Loucy (cell line): ENCODE measurements at regions not wholly inside any gene's neighbourhood (a gene's known extent, or its start where the extent isn't known, plus 50 kb on each side); places are given as distances from the start of the nearest gene placed in this dataset.

ENCODE experiments used
- H2AFZ ChIP-seq: fragments of 200-600 bp; sonication (generic); 2 replicates; pipeline ENCODE4 v1.6.0; 2016; ENCODE audit warnings: antibody characterized with exemption, mild to moderate bottlenecking, low read length, moderate library complexity
- H3F3A ChIP-seq: fragments of 200-600 bp; 2 replicates; pipeline ENCODE4 v1.6.0; 2016; ENCODE audit warnings: antibody characterized with exemption, low read depth, mild to moderate bottlenecking
- H3K27me3 ChIP-seq: fragments of 200-600 bp; sonication (generic); 2 replicates; pipeline ENCODE4 v1.6.1; 2014; ENCODE audit warnings: low read length, mild to moderate bottlenecking; ENCODE audit not compliant: insufficient read depth, poor library complexity, severe bottlenecking
- H3K36me3 ChIP-seq: fragments of 200-600 bp; sonication (generic); 2 replicates; pipeline ENCODE4 v1.6.1; 2016; ENCODE audit warnings: low read length; ENCODE audit not compliant: insufficient read depth
- H3K4me1 ChIP-seq: fragments of 200-600 bp; sonication (generic); 2 replicates; pipeline ENCODE4 v1.5.1; 2014; ENCODE audit warnings: low read length, mild to moderate bottlenecking; ENCODE audit not compliant: insufficient read depth, poor library complexity, severe bottlenecking
- H3K4me2 ChIP-seq: fragments of 200-600 bp; sonication (generic); 2 replicates; pipeline ENCODE4 v1.6.0; 2014; ENCODE audit warnings: antibody characterized with exemption, low read length, low read depth, mild to moderate bottlenecking; ENCODE audit not compliant: poor library complexity, severe bottlenecking
- H3K4me3 ChIP-seq: fragments of 200-600 bp; sonication (generic); 2 replicates; pipeline ENCODE4 v1.5.1; 2014; ENCODE audit warnings: low read length, mild to moderate bottlenecking, mixed read lengths; ENCODE audit not compliant: poor library complexity, severe bottlenecking
- H3K79me2 ChIP-seq: fragments of 200-600 bp; sonication (generic); 2 replicates; pipeline ENCODE4 v1.6.1; 2014; ENCODE audit warnings: low read length; ENCODE audit not compliant: insufficient read depth
- H3K9ac ChIP-seq: fragments of 200-600 bp; sonication (generic); 2 replicates; pipeline ENCODE4 v1.6.0; 2014; ENCODE audit warnings: mild to moderate bottlenecking, low read depth, low read length, moderate library complexity; ENCODE audit not compliant: poor library complexity, severe bottlenecking
- H3K9me2 ChIP-seq: fragments of 200-600 bp; sonication (generic); replicated peaks from 2 replicates; pipeline ENCODE4 v1.6.1; 2016; ENCODE audit warnings: low read depth, low read length, mixed read lengths
- H3K9me3 ChIP-seq: fragments of 200-600 bp; sonication (generic); 2 replicates; pipeline ENCODE4 v1.6.1; 2014; ENCODE audit warnings: mild to moderate bottlenecking, antibody characterized with exemption, low read length, low read depth; ENCODE audit not compliant: insufficient read depth
- H4K20me1 ChIP-seq: fragments of 200-600 bp; sonication (generic); 2 replicates; pipeline ENCODE4 v1.6.0; 2014; ENCODE audit warnings: antibody characterized with exemption, low read length, mild to moderate bottlenecking; ENCODE audit not compliant: insufficient read depth, poor library complexity, severe bottlenecking
- CTCF ChIP-seq: fragments of 200-600 bp; sonication (generic); conservative IDR thresholded peaks from 2 replicates; pipeline ENCODE4 v1.5.1; 2014; ENCODE audit warnings: mild to moderate bottlenecking, antibody characterized with exemption, low read length
- EZH2phosphoT487 ChIP-seq: fragments of 200-600 bp; IDR thresholded peaks from 2 replicates; pipeline ENCODE4 v1.6.1; 2018; ENCODE audit warnings: antibody characterized with exemption, mild to moderate bottlenecking, moderate library complexity, borderline replicate concordance

DNA sequence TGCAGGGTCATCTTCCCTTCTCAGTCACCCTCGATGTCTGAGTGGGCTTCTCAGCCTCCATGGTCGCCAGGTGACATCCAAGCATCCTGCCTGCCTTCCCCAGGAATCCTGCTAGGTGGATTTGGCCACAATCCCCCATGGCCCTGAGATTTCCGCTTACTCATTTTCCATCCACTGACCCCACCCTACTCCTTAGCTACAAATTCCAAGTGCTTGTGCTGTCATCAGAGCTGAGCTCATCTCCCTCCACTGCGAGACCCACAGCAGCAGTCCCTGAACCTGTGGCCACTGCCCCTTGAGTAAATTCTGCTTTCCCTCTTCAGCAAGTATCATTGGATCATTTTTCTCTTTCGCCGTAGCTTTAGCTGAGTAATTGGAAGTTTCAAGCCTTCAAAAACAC, 90.5 kb upstream of the ANKRD10 start:
- TF ChIP-seq EZH2phosphoT487 = no peak
- TF ChIP-seq CTCF = no peak
- Histone ChIP-seq H3F3A (no peaks in the 10 kb centered on the region), H3K4me2 (no peak overlapping the region), H3K36me3 (no peaks in the 10 kb centered on the region), H4K20me1 (no peaks in the 10 kb centered on the region), H2AFZ (no peak overlapping the region), H3K9me3 (no peaks in the 10 kb centered on the region), H3K27me3 (no peaks in the 10 kb centered on the region), H3K4me3 (no peak overlapping the region), H3K4me1 (no peaks in the 10 kb centered on the region), H3K79me2 (no peaks in the 10 kb centered on the region), H3K9me2 (no peaks in the 10 kb centered on the region), H3K9ac (no peak overlapping the region)

- Histone ChIP-seq H3K4me3 (no peak overlapping the region), H4K20me1 (no peaks in the 10 kb centered on the region), H3K4me1 (no peaks in the 10 kb centered on the region), H3K4me2 (no peak overlapping the region), H3K9me3 (no peaks in the 10 kb centered on the region), H3K36me3 (no peaks in the 10 kb centered on the region), H3K9ac (no peak overlapping the region), H3F3A (no peaks in the 10 kb centered on the region), H3K27me3 (no peaks in the 10 kb centered on the region), H3K9me2 (no peaks in the 10 kb centered on the region), H3K79me2 (no peaks in the 10 kb centered on the region), H2AFZ (no peak overlapping the region)
- TF ChIP-seq CTCF (no peak), EZH2phosphoT487 (no peak)
Observed at GRCh38 chr13:111004444-111004843, 89.6 kb upstream of the ANKRD10 start.

GRCh38 chr13:111001636-111002035, 86.8 kb upstream of the ANKRD10 start:
- H3K9ac ChIP-seq = no peak overlapping the region
- TF ChIP-seq EZH2phosphoT487 = no peak
- TF ChIP-seq CTCF = no peak
- no peaks in the 10 kb centered on the region for H3K9me2 ChIP-seq
- H3K4me3 ChIP-seq = no peak overlapping the region
- H3K36me3 ChIP-seq = no peaks in the 10 kb centered on the region
- no peak overlapping the region for H2AFZ ChIP-seq
- H3K27me3 ChIP-seq = no peaks in the 10 kb centered on the region
- no peaks in the 10 kb centered on the region for H3K79me2 ChIP-seq
- H3K9me3 ChIP-seq = no peaks in the 10 kb centered on the region
- H3F3A ChIP-seq = no peaks in the 10 kb centered on the region
- H3K4me1 ChIP-seq = no peaks in the 10 kb centered on the region
- H4K20me1 ChIP-seq = no peaks in the 10 kb centered on the region
- H3K4me2 ChIP-seq = no peak overlapping the region
